GM19193 (cell line): ENCODE measurements at regions not wholly inside any gene's neighbourhood (a gene's known extent, or its start where the extent isn't known, plus 50 kb on each side); places are given as distances from the start of the nearest gene placed in this dataset.

Experiments
- POLR2A ChIP-seq: IDR thresholded peaks from 4 replicates; pipeline ENCODE4 v1.6.1; 2011; ENCODE audit not compliant: insufficient read depth, insufficient read length; ENCODE audit errors: extremely low read depth

- no peak for TF ChIP-seq POLR2A
Measured at GRCh38 chr7:131219312-131220041, 108.2 kb upstream of the MKLN1 start.

- no peak for TF ChIP-seq POLR2A
Measured at GRCh38 chr7:131221061-131221460, 106.6 kb upstream of the MKLN1 start.

GRCh38 chr7:131222171-131222570, 105.5 kb upstream of the MKLN1 start:
- TF ChIP-seq POLR2A, result no peak

- TF ChIP-seq POLR2A, result no peak
Measured at GRCh38 chr7:131223151-131223550, 104.5 kb upstream of the MKLN1 start.

- no peak for TF ChIP-seq POLR2A
Measured at GRCh38 chr7:131224996-131225395, 102.7 kb upstream of the MKLN1 start.

- no peak for TF ChIP-seq POLR2A
Measured at GRCh38 chr7:131225619-131226513, 101.8 kb upstream of the MKLN1 start.

- no peak for TF ChIP-seq POLR2A
Measured at GRCh38 chr7:131226514-131226865, 101.2 kb upstream of the MKLN1 start.

GRCh38 chr7:131231381-131232220, 96.1 kb upstream of the MKLN1 start:
- no peak for TF ChIP-seq POLR2A

- no peak for TF ChIP-seq POLR2A
Measured at GRCh38 chr7:131232768-131233167, 94.9 kb upstream of the MKLN1 start.

- no peak for TF ChIP-seq POLR2A
Measured at GRCh38 chr7:131233193-131233592, 94.5 kb upstream of the MKLN1 start.

- TF ChIP-seq POLR2A, result no peak
Measured at GRCh38 chr7:131234719-131235488, 92.8 kb upstream of the MKLN1 start.

GRCh38 chr7:131235489-131236317, 92.0 kb upstream of the MKLN1 start:
- TF ChIP-seq POLR2A, result no peak

- TF ChIP-seq POLR2A, result no peak
Measured at GRCh38 chr7:131236318-131236672, 91.4 kb upstream of the MKLN1 start.
